GM18502 (cell line): ENCODE measurements at regions not wholly inside any gene's neighbourhood (a gene's known extent, or its start where the extent isn't known, plus 50 kb on each side); places are given as distances from the start of the nearest gene placed in this dataset.

Experiments used
- ATAC-seq: cut with Tn5 transposase; IDR thresholded peaks from one replicate; pipeline ENCODE4 v1.9.1; 2021; ENCODE audit warnings: mild to moderate bottlenecking; ENCODE audit not compliant: unreplicated experiment, poor library complexity

DNA sequence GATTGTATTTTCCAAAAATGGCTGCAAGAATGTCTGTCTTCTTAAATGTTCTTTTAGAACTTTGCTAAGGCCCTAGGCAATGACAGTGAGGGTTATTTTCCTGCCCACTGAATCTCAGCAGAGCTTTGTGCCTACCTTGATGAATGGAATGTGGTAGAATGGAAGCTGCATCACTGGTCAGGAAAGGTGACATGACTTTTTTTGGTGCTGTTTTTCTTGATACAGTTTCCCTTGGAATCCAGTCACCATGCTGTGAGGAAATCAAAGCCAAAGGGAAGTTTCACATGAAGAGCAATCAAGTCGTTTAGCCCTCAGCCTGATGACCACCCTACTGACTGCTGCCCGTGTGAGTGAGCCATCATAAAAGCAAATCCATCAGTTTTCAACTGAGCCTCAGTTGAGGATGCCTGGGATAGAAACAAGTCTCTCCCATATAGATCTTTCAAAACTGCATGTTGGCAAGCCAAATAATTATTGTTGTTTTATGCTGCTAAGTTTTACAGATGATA lies 886.0 kb upstream of the FBXO33 start:
- ATAC-seq = no peak

DNA sequence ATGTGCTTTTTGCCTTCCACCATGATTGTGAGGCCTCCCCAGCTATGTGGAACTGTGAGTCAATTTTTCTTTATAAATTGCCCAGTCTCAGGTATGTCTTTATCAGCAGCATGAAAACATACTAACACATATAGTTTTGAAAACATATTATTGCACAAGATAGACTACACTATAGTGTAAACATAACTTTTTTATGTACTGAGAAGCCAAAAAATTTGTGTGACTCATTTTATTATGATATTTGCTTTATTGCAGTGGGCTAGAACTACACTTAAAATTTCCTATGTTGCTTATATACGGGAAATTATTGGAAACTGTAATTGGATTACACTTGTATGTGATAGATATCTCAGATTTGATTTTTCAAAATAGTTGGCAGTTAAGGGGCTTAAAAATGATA lies 885.5 kb upstream of the FBXO33 start:
- ATAC-seq = no peak

DNA sequence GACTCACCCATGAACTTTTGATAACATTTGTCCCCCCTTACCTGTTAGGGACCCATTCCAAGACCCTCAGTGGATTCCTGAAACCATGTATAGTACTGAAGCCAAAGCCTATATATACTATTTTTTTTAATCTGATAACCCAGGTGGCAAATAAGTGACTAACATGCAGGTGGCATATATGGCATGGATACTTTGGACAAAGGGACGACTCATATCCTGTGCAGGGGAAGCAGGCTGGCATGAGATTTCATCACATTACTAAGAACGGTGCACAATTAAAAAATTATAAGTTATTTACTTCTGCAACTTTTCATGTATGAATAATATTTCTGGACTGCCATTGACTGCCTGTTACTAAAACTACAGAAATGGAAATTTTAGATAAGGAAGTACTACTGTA lies 880.1 kb upstream of the FBXO33 start:
- no peak for ATAC-seq

DNA sequence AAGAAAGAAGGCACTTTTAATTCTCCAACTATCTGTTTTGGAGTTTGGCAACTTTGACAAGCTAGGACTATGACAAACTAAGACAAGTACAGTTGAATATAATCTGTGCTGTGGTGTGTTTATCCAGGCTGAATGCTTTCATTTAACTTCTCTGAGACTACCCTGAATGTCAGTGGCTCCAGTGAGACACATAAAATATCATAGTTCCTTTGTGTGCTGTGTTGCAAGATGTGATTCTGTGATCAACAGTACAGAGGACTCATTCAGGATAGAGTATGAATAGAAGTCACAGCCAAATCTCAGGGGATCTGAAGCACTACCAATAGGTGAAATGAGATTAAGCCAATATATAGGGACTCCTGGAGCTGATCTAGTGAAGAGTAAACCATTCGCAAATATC lies 876.9 kb upstream of the FBXO33 start:
- no peak for ATAC-seq

DNA sequence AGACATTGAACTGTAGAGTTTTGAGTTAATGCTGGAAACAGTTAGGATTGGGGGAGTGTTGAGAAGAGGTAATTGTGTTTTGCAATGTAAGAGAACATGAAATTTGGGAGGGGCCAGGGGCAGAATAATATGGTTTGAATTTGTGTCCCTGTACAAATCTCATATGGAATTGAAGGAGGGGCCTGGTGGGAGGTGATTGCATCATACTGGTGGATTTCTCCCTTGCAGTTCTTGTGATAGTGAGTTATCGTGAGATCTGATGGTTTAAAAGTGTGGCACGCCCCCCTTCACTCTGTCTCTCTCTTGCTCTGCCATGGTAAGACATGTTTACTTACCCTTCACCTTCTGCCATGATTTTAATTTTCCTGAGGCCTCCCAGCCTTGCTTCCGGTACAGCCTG lies 876.0 kb upstream of the FBXO33 start:
- no peak for ATAC-seq

DNA sequence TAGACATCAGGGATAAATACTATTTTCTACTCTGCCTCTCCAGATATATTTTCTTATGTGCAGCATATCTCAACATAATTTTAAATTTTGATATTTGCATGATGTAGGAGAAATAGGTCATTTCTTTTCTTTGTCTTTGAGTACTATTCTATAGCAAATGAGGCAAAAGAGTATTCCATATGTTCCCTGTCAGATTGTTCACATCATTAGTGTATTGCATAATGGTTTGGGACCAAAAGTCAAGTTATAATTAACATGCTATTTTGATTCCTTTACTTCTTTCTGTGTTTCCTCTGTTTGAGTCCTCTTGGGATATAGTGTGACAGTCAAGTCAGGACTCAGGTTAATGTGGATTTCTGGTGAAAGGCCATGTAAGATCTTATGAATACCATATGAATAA lies 864.6 kb upstream of the FBXO33 start:
- no peak for ATAC-seq

DNA sequence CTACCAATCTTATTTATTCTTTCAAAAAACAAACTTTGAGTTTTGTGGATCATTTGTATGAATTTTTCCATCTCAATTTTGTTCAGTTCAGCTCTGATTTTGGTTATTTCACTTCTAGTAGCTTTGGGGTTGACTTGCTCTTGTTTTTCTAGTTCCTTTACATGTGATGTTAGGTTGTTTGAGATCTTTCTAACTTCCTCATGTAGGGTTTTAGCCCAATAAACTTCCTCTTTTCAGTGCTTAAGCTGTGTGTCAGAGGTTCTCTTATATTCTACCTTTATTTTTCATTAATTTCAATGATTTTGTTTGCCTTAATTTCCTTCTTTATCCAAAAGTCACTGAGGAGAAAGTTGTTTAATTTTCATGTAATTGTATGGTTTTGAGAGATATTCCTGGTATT lies 860.4 kb upstream of the FBXO33 start:
- ATAC-seq = no peak

DNA sequence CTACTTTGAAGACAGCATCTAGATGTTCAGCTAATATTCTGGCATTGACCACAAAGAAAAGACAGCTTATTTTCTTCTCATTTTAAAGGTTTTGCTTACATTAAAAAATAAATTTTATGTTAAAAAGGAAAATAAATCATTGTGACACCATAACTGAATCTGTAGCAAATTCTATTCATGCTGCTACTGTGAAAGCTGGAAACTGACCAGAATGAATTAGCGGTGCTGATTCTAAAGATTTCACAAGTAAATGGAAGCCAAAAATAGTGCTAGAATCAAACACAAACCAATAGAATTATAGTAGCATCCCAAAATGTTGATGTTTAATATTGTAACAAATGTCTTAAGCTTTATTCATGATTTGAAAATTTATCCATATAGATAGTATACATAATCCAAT lies 850.0 kb upstream of the FBXO33 start:
- ATAC-seq = no peak

DNA sequence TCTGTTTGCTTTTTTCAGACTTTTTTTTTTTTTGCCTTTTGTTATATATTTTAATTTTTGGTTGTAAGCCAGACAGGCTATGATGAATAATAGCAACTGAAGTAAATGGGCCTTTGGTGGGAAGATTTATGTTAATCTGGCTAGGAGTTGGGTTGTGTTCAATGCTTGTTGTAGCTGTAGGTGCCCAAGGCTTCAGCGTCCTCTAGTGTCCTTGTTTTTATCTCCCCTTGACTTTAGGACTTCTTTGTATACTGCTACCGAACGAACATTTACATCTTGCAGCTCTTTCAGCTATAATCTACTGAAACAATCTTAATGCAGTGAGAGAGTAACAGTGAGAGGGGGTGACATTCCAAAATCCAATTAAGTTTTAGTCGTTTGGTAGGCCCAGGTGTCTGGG lies 848.4 kb upstream of the FBXO33 start:
- no peak for ATAC-seq

DNA sequence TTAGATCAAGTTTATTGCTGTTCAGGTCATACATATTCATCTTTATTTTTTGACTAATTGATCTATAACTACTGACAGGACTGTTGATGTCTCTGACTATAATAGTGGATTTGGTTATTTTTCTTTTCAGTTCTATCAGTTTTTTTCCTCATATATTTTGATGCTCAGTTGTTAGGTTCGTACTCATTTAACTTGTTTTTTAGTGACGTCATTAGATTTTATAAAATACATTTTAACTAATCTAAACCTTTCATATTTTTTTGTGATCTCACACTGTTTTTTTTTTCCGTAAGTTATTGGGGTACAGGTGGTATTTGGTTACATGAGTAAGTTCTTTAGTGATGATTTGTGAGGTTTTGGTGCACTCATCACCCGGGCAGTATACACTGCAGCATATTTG lies 841.2 kb upstream of the FBXO33 start:
- no peak for ATAC-seq

DNA sequence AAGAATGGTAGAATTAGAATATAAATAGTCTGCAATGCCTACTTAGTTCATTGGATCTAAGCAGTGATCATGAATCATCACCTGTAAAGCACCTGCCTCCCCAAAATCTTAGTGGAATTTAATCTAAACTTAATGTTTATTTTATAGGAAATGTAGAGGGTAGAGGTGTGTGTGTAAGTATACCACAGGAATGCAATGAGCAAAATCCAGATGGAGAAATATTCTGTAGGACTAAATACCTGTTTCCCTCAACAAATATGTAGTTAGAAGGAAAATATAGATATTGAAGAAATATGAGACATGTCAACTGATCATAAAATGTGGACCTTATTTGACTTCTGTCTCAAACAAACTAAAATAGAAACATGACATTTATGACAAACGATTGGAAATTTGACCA lies 839.2 kb upstream of the FBXO33 start:
- ATAC-seq = no peak

DNA sequence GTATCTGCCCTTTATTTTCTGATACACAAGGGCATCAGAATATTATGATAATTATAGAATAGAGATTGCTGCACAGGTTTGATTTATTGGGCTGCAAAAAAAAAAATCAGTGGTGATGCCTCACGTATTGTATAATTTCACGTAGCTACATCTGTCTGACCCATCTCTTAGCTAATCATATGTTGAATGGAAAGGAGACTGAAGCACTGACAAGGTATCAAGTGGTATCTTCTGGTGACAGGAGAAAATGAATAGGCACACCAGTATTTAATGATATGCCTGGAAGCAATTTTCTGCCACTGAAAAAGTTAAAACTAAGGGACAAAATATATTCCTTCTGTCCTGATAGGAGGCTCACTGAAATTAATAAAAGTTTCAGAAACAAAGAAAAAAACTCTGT lies 837.2 kb upstream of the FBXO33 start:
- no peak for ATAC-seq

DNA sequence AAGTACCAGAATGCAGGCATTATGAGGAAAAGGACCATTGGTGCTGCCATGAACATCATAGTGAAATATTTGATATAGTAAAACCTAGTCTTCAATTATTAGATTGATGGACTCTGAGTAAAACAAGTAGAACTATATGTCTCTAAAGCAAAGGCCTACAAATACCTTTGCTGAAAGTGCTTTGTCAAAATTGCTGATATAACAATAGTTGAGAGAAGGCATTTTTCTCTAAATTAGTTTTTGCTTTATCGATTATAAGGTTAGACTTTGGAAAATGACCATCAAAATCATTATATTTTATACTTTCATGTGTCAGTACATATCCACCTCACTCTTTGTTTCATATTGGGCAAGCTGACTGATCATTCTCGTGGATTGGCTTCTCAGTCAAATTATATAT lies 836.0 kb upstream of the FBXO33 start:
- ATAC-seq = no peak

DNA sequence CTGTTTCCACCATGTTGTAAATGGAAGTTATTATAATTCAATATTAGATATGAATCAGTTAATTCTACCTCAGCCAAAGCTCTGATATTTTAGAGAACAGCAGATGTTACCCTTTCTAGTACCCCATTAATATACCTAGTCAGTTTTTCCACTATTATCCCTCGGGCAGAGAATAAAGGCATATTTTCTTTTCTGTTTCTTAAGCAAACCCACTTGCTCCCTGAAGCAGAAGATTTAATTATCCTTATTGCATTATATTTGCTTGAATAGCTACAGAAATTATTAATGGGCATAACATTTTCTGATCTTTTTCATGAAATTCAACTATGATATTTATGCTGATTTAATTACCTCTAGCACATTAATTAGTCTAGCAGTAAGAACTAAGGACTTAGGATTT lies 832.9 kb upstream of the FBXO33 start:
- ATAC-seq = no peak

DNA sequence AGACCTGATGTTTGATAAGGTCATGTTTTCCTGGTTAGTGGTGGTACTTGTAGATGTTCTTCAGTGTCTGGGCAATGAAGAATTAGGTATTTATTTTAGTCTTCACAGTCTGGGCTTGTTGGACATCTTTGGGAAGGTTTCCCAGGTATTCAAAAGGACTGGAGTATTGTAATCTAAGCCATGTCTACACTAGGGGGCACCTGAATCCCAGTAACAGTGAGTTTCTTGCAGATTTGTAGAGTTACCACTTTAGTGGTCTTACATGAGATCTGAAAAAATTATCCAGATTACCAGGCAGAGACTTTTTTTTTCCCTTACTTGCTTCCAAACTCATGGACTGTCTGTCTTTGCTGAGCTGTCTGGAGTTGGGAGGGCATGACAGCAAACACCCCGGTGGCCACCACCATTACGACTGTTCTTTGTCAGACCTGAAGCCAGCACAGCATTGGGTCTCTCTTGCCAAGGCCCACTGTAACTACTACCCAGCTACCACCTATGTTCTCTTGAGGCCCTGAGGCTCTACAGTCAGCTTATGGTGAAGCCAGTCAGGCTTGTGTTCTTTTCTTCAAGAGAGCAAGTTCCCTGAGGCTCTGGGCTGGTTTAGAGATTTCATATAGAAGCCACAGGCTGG lies 820.7 kb upstream of the FBXO33 start:
- no peak for ATAC-seq

DNA sequence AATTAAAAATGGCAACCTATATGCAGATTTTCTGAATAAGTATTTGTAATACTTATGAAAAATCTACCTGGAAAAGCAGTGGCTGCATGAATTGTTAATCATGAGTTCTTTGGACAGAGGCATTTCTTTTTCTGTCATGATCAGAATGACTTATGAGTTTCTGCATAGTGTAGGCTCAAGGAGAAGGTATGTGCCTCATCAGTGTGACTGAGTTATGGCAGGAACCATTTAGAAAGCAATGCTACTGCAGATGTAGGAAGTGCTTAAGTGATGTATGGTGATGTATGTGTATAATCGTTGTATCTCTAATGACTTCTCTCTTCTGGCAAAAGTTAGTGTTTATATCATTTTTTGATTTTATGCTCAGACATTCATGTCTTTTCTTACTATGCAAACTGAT lies 816.4 kb upstream of the FBXO33 start:
- ATAC-seq = no peak

DNA sequence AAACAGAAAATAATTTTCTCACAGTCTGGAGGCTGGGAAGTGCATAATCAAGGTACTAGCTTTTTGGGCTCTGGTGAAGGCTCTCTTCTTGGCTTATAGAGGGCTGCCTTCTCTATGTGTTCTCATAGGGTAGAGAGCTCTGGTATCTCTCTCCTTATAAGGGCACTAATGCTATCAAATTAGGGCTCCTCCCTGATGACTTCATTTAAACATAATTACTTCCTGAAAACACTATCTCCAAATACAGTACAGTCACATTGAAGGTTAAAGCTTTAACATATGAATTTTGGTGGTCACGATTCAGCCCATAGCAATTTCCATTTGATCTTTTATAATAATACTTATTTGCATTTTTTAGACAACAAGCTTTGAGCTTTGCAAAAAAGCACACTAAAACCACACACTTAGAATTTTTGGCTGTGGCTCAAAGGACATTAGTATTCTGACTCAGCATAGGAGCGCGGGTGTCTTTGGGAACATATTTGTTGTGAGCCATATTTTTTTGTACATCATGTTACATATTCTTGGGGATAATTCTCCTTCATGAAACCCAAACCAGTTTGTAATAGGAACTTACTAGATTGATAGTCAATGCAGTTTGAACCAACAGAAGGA lies 808.1 kb upstream of the FBXO33 start:
- ATAC-seq = no peak

DNA sequence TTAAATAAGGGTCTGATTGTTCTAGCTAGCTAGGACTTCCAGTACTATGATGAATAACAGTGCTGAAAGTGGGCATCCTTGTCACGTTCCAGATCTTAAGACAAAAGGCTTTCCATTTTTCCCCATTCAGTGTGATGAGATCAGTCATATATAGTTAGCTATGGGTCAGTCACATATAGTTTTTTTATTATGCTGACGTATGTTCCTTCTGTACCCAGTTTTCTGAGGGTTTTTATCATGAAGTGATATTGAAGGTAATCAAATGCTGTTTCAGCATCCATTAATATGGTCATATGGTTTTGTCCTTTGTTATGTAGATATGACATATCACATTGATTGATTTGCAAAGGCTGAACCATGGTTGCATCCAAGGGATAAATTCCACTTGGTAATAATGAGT lies 800.1 kb upstream of the FBXO33 start:
- ATAC-seq = no peak

DNA sequence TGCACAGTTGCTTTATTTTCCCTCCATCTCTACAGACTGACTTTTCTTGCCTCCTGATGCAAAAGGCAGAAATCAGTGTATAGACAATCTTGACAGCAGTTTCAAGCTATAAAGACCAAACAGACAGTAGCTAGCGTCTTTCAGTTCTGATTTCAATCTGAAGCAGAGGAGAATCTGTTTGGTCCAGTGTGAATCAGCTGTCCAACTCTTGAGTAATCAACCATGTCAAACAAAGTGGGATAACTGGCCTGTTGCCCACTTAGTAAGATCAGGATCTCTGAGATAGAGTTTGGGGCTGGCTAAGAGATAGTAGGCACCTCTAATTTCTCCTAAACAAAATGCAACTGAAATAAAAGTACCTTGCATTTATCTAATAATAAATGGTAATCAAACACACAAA lies 797.4 kb upstream of the FBXO33 start:
- no peak for ATAC-seq

DNA sequence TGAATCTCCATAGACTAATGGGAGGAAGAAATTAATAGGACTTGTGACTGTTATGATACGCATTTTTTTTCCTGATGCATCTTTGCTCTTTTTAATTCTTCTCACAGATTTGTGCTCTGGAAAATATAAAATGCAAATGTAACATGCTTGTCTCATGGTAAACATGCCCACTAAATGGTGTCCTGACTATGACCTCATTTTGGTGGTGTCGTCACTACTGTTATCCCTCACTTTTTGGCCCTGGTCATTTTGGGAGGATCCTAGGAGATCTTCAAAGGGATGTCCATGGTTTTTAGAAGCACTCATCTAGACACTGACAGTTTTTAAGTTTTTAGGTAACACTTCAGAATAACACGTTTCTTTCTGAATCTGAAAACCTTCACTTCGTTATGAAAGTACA lies 790.8 kb upstream of the FBXO33 start:
- ATAC-seq = no peak

DNA sequence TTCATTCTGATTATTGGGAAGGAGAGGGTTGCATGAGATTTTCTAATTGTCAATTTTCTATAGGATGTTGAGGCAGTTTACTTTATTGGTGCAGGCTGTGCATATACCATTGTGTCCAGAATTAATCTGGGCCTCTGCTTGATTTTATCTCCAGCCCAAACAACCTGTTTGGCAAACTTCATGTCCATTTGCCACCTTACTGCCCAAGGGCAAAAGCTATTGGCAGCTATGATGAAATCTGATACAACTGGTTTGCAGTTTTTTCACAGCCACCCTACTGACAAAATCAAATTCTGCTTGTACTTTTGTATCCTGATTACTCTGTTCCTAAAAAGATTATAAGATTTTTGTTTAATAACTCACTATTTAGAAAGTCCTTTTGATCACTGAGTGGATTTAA lies 789.2 kb upstream of the FBXO33 start:
- ATAC-seq = no peak

DNA sequence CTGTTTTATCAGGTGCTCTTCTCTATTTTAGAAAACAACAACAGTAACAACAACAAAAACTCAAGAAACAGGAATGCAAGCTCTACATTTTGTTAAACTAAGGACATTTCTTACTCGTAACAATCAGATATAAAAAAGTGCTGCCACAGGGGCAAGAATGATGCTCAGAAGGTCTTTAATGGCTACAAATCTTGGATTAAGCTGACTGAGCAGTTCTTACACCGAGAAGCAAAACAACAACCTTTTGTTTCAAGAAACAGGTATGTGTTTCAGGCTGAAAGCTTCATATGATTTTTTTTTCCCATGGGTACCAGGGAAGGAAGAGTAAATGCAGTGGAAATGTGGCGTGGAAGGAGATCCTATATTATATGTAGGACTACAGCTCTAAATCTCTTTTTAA lies 786.8 kb upstream of the FBXO33 start:
- no peak for ATAC-seq
